ENCODE measurements at regions not wholly inside any gene's neighbourhood (a gene's known extent, or its start where the extent isn't known, plus 50 kb on each side); places are given as distances from the start of the nearest gene placed in this dataset.

DNA sequence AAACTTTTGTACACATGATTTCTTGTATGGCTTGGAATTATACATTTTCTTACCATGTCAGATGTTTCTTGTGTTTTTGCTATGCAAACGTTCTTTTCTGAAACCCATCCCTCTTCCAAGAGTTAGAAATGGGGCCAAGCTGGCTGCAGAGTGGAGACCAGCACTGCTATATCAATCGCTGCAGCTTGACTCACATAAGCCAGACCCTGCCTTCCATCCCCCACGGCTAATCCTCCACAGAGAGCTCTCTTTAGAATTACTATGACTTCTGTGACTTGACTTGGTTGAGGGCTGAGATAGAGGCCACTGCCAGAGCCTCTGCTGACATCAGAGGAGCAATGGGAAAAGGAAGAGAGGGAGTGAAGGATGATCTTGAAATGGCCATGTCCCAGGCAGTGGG is 147.9 kb downstream of the DACT1 start:
- no peak for DNase-seq

DNA sequence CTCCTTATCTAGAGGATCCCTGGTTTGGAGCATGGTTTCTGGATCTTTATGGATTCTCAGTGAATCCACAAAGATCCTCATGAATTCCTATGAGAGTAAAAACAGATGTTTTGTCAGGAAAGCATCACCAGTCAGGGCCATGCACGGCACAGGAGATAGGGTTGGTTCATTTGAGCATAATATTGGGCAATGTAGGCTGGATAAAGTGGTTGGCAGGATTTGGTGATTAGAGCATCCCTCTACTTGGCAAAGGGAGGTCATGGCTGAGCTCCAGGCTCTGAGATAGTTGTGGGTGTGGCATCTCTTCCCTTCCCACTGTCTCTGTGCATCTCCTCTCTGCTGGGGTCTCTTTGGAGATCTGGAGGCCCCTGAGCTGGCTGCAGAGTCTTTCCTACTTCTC is 149.8 kb downstream of the DACT1 start:
- no peak for DNase-seq

- DNase-seq = no peak
Observed at GRCh38 chr14:58788655-58789503, 151.1 kb downstream of the DACT1 start.

GRCh38 chr14:58789736-58790135 is 152.0 kb downstream of the DACT1 start:
- no peak for DNase-seq

DNA sequence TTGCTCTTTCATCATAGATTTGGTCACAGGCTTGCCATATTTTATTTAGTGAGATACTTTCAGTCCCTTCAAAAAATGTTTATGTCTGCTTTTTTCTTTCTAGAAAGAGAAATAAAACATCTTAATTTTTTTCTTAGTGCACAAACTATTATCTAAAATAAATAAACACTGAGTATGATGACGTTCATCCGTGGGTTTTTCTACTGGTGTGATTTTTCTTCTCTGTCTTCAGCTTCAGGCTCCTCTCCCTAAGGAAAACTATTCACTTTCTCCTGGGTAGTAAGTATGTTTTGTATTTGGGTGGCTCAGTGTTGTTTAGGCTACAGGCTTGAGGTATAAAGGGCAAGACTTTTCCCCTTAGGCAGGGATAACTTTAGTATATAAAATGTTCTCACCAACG is 154.7 kb downstream of the DACT1 start:
- no peak for DNase-seq

DNA sequence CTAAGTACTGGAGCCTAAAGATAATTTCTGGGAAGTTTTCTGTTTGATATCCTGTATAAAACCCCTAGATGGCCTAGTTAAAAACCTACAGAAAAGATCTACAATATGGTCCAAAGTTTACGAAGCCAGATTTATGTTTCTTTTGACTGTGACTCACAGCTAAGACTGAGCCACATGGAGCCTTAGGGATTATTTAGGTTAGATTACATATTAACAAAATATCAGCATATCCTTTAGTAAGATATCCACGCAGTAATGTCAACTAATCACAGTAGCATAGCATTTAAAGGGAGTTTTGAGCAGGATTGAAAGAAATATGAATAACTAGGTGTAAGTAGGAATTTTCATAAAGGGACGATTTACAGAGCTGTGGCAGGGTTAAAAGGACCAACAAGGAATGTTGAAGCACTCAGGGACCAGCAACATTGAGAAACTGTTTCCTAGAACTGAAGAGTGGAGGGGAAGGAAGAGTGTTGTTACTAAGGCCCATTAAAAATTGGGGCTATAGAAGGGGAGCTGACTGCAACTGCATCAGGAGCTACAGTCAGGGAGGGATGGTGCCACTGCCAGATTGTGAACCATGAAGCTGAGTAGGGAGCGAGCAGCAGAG is 155.5 kb downstream of the DACT1 start:
- no peak for DNase-seq

DNA sequence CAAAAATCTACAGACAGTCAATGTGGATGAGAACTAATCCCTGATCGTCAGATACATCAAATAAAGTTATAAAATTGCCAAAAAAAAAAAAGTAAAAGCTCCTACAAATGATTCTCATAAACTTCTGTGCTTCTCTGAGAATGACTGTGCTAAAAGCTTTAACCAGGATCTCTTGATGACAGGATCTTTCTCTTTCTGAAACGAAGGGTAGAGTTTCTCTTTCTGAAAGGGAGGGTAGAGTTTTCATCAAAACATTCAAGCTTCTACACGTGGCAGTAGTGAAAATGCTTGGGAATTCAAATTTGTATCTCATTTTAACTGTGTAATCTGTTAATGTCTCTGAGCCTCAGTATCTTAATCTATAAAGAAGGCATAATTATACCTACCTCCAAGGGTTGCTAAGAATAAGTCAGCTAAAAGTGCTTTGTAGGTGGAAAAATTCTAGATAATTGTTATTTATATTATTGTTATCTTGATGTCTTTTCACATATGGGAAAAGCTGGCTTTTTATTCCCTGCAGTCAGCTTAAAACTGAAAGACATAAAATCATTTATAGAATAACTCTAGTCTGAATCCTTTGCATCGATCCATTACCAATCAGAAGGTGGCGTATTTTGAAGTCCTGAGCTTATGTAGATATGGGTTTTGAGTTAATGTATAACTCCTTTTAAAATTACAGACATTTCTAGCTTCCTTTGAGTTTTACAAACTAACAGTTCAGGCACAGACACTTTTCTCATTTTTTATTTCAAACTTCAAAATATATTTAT is 157.4 kb downstream of the DACT1 start:
- no peak for DNase-seq

DNA sequence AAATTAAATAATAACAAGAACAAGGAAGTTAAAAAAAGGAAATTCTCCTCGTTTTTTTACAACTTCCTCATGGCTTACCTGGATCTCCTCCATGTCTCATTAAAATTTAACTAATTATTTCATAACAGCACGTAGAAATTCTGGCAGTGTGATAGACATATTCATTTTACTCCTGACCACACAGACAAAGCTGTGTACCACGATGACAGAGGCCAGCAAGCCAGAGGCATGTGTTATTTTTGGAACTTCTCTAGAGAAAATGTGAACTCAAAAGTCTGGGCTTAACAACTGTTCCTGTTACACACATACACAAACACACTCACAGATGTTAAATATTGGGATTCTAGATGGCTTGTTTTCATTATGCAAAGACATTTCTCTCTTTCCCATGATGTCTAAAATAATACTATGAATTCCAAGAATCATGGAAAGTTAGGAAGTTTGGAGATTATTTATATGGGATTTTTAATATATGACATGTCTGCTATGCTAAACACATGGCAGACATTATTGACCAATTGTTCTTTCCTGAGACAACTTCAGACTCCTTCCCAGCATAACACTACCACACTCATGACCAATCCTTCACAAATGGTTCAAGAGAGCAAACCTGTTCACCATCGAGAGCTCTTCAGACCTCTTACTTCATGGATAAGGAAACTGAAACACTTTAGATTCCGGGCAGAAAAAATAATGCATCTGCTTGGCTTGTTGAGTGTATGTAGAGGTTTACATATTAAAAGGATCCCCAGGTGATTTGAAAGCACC is 158.7 kb downstream of the DACT1 start:
- DNase-seq = no peak

DNA sequence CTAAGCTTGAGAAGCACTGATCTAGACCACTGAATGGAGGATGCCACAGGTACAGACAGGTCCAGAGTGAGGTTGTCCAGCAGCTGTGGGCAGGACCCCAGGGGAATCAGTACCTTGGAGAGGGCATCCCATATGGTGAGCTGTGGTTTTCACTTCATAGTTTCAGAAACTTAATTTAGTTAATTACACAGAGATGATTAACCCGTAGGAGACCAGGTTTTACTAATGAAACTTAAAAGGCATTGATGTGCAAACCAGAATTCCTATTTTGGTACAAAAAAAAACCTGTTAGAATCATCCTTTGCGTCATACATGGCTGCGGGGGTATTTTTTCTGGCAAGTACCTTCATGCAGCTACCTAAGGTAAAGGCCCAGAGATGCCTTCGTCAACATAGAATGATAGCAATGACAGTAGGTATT is 159.3 kb downstream of the DACT1 start:
- no peak for DNase-seq

- no peak for DNase-seq
Observed at GRCh38 chr14:58798173-58798572, 160.4 kb downstream of the DACT1 start.

DNA sequence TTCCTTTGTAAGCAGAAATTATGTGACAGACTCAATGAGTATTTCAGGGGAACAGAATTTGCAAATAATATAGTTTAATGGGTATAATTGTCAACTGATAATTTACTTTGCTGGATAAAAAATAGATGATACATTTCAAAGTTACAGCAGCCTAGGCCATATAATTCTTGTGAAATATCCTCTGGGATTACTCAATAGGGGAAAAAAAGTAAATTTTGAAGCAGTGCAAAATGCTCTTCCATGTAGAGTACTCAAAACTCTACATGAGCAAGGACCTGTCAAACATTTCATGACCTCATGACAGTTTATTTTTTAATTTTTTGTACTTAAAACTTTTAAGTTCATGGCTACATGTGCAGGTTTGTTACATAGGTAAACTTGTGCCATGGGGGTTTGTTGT is 163.3 kb downstream of the DACT1 start:
- no peak for DNase-seq

- no peak for DNase-seq
Observed at GRCh38 chr14:58805057-58805456, 167.3 kb downstream of the DACT1 start.

DNA sequence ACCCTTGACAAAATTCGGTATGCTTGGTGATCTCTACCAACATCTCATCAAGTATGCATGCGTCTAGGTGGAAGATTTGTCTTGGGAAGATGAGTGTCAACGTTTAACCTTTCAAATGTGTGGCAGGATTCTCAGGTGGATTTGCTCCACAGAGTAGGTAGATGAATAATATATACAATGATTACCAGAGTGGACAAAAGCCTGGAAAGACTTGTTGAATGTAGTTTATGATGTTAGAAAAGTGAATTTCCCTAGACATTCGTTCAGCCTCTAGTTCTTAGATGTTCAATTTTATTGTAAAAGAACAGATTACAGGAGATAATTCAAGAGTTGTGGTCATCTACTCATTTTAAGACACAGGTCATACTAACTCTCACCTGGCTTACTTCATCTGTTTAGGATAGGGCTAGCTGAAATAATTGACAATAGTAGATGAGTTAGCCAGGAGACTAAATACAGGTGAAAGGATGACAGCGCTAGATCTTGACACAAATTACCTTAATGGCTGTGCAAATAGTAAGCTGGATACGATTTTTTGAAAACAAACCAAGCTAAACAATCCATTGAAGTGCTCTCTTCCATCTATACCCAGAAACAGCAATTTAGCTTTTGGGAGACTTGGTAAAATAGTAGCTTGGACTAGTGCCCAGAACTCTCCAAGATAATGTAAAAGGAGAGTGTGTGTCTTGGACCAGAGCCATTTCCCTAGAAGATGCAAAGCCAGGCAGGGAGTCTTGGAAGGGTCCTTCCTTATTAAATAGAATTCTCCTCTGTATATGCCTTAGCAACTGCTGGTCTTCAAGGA is 168.0 kb downstream of the DACT1 start:
- no peak for DNase-seq

DNA sequence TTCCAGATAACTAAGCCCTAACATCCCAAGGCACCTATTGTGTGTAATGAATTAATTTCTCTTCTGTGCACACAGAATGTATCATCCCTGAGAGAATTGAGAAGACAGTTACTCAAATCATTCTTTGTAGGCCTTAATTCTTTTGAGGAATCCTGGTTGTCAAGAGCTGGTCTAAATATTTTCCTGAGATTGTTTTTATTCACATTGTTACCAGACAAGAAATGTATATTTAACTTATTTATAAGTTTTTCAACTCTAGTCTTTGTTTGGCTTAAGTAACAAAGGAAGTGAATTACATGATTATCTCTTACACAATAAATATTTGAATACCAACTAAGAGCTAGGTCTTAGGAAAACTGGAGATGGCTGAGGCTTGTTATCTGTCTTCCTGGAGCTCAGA is 169.4 kb downstream of the DACT1 start:
- no peak for DNase-seq

- no peak for DNase-seq
Observed at GRCh38 chr14:58808828-58809227, 171.1 kb downstream of the DACT1 start.

- no peak for DNase-seq
Observed at GRCh38 chr14:58809520-58809919, 171.8 kb downstream of the DACT1 start.

DNA sequence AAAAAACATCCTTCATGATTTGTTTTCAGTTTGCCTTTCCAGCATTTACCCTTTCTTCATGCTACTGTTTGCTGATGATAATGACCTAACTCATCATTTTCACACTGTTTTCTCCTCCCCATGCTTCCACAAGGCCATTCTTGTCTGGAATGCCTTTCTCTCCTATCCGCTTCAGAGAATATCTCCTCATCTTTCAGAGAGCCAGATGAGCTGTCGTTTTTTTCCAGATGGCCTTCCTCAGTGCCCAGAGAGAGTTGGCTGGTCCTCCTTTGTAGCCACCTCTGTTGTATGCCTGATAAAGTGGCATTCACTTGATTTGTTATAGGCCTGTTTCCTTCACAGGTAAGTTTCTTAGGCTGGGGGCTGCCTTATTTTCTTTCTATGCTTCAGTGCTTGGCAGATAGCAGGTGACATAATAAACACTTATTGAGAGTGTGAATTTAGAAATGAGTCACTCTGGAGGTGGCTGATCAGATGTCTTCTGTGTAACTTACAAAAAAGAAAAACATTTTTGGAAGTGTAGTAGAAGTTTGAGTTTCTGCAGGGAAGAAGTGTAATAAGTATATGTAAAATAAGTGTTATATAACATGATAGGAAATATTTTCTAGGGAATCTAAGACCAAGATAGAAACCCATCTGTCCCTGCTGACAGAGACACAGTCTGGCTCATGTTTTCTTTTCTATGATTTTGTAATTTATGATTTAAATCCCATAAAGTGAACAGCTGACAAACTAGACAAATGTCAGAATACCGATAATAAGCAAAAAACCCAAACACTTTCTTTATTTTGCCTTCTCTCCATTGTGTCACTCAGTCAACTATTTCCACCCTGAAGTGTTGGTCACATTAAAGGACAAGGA is 174.5 kb downstream of the DACT1 start:
- DNase-seq = no peak

DNA sequence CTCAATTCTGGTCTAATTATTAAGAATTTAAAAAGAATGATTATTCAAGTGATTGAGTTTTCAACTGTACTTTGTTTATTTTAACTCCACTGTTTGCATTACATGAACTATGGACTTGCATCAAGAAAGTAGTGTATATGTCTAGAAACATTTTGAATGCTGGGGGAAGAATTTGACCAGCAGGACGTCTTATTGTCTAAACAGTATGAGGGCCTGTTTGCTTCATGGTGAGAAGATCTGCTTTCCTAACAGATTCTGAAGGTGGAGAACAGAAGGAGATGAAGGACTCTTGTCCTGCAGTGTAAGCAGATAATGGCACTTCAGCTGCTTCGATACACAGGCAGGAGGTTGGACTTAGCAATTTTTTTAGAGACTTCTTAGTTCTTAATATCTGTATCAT is 176.0 kb downstream of the DACT1 start:
- DNase-seq = no peak

DNA sequence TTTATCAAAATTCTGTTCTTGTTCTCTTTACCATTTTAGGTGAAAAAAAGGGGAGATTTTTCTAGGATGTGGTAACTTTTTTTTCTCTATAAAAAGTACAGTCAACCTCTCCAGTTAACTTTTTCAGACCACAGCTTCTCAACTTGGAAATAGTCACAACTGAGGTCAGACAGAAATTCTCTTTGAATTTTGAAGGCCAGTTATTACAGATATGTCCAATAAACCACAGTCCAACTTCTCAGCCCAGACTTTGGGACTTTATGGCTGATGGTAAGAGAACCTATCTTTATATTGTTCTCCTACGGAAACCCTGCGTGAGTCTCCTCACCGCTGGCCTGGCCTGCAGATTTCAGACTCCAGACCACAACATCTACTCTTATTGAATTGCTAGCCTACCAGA is 176.7 kb downstream of the DACT1 start:
- no peak for DNase-seq

- DNase-seq = no peak
Observed at GRCh38 chr14:58815161-58815701, 177.5 kb downstream of the DACT1 start.

DNA sequence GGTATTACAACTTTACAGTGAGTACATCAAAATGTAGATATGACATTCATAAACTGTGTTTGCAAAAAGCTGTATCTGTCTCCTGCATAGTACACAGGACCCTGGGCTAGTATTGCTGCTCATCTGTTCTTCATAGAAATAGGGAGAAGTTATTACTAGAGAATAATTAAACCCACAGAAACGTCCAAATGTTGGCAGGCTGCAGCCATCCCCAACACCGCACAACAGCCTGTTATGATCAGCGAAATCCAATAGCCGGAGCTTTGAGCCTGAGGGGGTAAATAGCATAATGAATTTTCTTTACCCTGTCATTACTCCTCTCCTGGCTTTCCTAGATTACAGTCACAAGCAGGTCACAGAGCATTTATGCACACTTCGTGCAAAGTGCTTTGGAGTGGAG is 178.0 kb downstream of the DACT1 start:
- DNase-seq = no peak
